Psoas muscle (tissue), 7 donors: ENCODE measurements at regions not wholly inside any gene's neighbourhood (a gene's known extent, or its start where the extent isn't known, plus 50 kb on each side); places are given as distances from the start of the nearest gene placed in this dataset.

Experiments used
- ATAC-seq, 4 donors: fragments of 200-7000 bp; cut with Tn5 transposase; one replicate each; pipeline ENCODE4 v1.9.1; 2020; ENCODE audit warnings: moderate library complexity in 3 of 4, mild to moderate bottlenecking in 2 of 4
- DNase-seq, 2 donors: peaks; one replicate each; pipeline ENCODE4 v3.0.0-alpha.2; 2020
- H3K27ac ChIP-seq: fragments of 200-600 bp; one replicate; pipeline ENCODE4 v1.8.0; 2022
- H3K27me3 ChIP-seq, 3 donors: fragments of 200-600 bp in 1 of 3; one replicate each; pipeline versions ENCODE4 v1.6.1 to v1.8.0; 2013 to 2022; ENCODE audit warnings: low read length in 2 of 3, mild to moderate bottlenecking in 2 of 3, moderate library complexity in 1 of 3; ENCODE audit not compliant: insufficient read depth in 3 of 3
- H3K36me3 ChIP-seq, 2 donors: fragments of 200-600 bp in 1 of 2; one replicate each; pipeline versions ENCODE4 v1.6.1 to v1.8.0; 2013 to 2022; ENCODE audit warnings: low read depth in 1 of 2, mild to moderate bottlenecking in 1 of 2, moderate library complexity in 1 of 2; ENCODE audit not compliant: insufficient read depth in 1 of 2
- H3K4me1 ChIP-seq: fragments of 200-600 bp; one replicate; pipeline ENCODE4 v1.8.0; 2022
- H3K4me3 ChIP-seq: fragments of 200-600 bp; one replicate; pipeline ENCODE4 v1.8.0; 2022; ENCODE audit warnings: mild to moderate bottlenecking
- H3K9me3 ChIP-seq: fragments of 200-600 bp; one replicate; pipeline ENCODE4 v1.8.0; 2022
- WGBS, 3 donors: extraction: QIAGEN DNeasy Blood & Tissue Kit; methylation state at CpG; one replicate each; pipeline versions ENCODE4 v1.1.6 to v1.1.7; 2013; 5-methylcytosine and 5-hydroxymethylcytosine counted together
- intact Hi-C, 2 donors: fragments of 100-400 bp; cut with DNase I; formaldehyde crosslinking; loops; one replicate each; pipeline versions ENCODE4 v1.11.0 to v1.14.2; 2022
- TF ChIP-seq, protein P1 (sequence below): fragments of 200-600 bp; IDR thresholded peaks from one replicate; pipeline ENCODE4 v1.8.0; 2022; ENCODE audit warnings: antibody characterized with exemption
- donor health status: healthy with polysubstance abuse.
- donor health status: DM: no; HTN: no; CAD: no; lungs with moderate emphysema.
- donor health status: Bipolar disorder and iron deficiency.
- donor health status: healthy.
- donor health status: DM: yes; HTN: yes; CAD: no.
- donor health status: DM: no; HTN: no; CAD: no.
- donor health status: DM: yes; HTN: yes; CAD: no.

DNA sequence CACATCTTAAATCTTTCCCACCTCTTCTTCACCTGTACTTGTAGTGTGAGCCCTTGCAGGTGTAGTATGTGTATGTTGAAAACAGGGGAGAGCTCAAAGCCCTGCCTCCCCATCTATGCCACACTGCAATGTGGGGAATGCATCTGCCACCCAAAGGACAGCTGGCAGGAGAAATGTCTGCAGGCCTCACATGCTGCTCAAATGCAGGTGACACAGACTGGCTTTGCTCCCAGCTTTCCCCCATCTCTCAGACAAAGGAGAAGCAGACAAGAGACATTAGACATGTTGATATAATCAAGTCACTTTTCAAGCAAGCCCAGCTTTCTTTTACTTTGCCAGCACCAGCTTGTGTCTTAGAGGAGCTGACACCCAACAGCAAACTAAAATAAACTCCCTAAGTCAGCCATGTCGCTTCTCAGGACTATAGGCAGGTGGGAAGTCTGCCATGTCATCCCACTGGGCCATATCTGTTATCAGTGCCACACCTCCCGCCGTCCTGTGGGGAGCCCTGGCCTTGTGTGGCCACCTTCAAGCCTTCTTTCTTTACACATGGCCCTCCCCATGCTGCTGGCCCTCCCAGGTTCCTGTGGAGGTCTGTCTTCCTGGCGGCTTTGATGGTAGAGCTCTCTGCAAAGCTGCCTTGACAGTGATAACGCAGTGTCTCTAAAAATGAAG is 102.1 kb downstream of the CXCL12 start:
- no peaks in the 10 kb centered on the region for H3K9me3 ChIP-seq
- TF ChIP-seq, protein P1, sequence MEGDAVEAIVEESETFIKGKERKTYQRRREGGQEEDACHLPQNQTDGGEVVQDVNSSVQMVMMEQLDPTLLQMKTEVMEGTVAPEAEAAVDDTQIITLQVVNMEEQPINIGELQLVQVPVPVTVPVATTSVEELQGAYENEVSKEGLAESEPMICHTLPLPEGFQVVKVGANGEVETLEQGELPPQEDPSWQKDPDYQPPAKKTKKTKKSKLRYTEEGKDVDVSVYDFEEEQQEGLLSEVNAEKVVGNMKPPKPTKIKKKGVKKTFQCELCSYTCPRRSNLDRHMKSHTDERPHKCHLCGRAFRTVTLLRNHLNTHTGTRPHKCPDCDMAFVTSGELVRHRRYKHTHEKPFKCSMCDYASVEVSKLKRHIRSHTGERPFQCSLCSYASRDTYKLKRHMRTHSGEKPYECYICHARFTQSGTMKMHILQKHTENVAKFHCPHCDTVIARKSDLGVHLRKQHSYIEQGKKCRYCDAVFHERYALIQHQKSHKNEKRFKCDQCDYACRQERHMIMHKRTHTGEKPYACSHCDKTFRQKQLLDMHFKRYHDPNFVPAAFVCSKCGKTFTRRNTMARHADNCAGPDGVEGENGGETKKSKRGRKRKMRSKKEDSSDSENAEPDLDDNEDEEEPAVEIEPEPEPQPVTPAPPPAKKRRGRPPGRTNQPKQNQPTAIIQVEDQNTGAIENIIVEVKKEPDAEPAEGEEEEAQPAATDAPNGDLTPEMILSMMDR: no peak
- intact Hi-C loops: no loop called here
- no peak overlapping the region for H3K4me3 ChIP-seq
- H3K27me3 ChIP-seq: no peaks in the 10 kb centered on the region
- ATAC-seq: no peak
- DNase-seq: no peak
- H3K27ac ChIP-seq: no peak overlapping the region
- WGBS, 3 donors: 83 to 91% (median 87%) methylated on average over 5 of the region's 5 CpGs
- peaks cover 4% of the 10 kb centered on the region for H3K4me1 ChIP-seq
- H3K36me3 ChIP-seq: no peaks in the 10 kb centered on the region

DNA sequence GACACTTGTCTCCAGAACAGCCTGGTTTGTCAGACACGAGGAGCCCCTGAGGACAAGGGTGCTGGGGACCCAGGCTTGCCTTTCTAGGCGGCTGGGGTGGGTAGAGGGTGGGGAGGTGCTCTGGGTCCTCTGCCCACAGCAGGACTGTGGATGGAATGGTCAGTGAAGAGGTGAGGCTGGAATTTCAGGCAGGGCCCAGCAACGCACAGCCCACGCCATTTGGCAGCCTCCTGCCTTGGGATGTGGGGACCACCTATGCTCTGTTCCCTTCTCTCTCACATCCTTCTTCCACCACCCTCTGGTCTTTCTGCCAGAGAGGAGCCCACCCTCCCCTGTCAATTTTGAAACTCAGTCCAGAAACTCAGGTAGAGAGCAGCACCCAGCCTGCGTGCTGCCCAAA is 103.2 kb downstream of the CXCL12 start:
- TF ChIP-seq, protein P1: no peak
- DNase-seq (no peak), ATAC-seq (no peak)
- Histone ChIP-seq H3K27ac (no peak overlapping the region), H3K4me3 (no peak overlapping the region), H3K4me1 (peaks cover 4% of the 10 kb centered on the region), H3K36me3 (no peaks in the 10 kb centered on the region), H3K27me3 (no peaks in the 10 kb centered on the region), H3K9me3 (no peaks in the 10 kb centered on the region)
- WGBS, 3 donors: 87 to 96% (median 95%) methylated on average over 5 of the region's 5 CpGs
- intact Hi-C loops: no loop called here

DNA sequence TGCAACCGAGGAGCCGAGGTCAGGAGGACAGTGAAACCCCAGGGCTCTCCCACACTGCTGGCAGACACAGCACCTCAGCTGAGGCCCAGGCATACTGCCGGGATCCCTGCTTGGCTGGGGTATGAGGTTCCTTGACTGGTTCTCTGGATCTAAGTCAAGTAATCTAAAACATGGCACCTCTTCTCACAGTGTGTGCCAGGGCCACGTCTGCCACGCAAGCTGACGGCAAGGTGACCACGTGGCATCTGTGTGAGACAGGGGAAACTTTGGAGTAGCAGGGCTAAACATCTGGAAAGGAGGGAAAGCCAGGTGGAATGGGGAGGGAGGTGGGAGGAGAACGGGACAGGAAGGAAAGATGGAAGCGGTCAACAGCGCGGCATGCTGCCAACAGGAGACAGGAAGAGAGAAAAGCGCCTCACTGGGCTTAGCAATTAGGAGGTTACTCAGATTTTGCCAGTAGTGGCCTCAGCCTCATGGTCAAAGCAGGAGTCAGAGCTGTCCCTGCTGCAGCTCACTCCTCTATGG is 103.7 kb downstream of the CXCL12 start:
- TF ChIP-seq, protein P1: no peak
- intact Hi-C loops: no loop called here
- Histone ChIP-seq H3K27ac (peak overlapping the region; percentile 16), H3K4me3 (no peak overlapping the region), H3K27me3 (no peaks in the 10 kb centered on the region), H3K9me3 (no peaks in the 10 kb centered on the region), H3K36me3 (no peaks in the 10 kb centered on the region), H3K4me1 (peaks cover 4% of the 10 kb centered on the region)
- WGBS, 3 donors: 32 to 41% (median 40%) methylated on average over 12 of the region's 12 CpGs
- DNase-seq (peak; percentile 79), ATAC-seq (peak in 3 of 4 donors; percentile 45 to 55 (median 52))

DNA sequence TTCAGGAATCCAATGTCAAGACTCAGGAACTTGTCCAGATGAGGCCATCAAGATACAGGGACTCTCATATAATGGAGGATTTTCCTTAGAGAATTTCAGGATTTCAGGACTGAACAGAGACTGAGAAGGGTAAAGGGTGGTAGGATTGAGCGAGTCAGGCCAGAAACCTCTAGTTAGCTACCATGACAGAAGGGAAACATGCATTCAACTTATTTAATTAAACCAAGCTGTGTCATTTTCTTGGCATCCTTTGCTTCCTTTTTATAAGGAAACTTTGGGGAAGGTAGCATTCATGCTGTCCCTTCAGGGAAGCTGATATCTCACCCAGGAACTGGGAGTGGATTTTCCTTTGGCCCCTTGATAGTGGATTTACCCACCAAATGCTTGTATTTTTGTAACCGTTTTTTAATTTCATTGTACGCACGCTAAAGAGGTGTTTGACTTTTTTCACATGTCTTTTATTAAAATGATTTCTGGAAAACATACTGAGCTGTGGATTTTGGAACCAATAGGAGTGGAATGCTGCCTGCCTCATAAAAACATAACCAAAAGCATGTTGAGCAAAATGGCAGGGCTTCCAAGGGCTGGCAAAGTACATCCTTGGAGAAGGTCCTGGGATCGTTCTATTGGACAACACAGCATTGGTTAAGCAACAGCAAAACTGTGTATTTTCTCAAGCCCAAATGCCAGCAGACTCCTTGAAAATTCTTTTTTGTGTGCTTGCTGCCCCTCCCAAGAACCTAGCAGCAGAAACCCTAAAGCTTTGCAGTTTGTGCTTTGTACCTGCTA is 104.5 kb downstream of the CXCL12 start:
- H3K4me3 ChIP-seq: no peak overlapping the region
- 65 to 89% (median 78%) methylated on average over 5 of the region's 5 CpGs for WGBS, 3 donors
- H3K4me1 ChIP-seq: peaks cover 4% of the 10 kb centered on the region
- no peaks in the 10 kb centered on the region for H3K27me3 ChIP-seq
- TF ChIP-seq, protein P1: no peak
- intact Hi-C loops: no loop called here
- H3K27ac ChIP-seq: peak overlapping the region; percentile 16
- no peaks in the 10 kb centered on the region for H3K9me3 ChIP-seq
- peak in 1 of 2 donors; percentile 52 for DNase-seq
- peak in 1 of 4 donors; percentile 55 for ATAC-seq
- H3K36me3 ChIP-seq: no peaks in the 10 kb centered on the region
